Aorta (tissue), 5 donors: ENCODE measurements at regions not wholly inside any gene's neighbourhood (a gene's known extent, or its start where the extent isn't known, plus 50 kb on each side); places are given as distances from the start of the nearest gene placed in this dataset.

Experiments used
- ATAC-seq: fragments of 200-7000 bp; cut with Tn5 transposase; one replicate; pipeline ENCODE4 v1.9.1; 2022; ENCODE audit warnings: moderate library complexity; ENCODE audit not compliant: low FRiP score
- DNase-seq, 2 donors: peaks; one replicate each; pipeline ENCODE4 v3.0.0-alpha.2; 2020
- H3K27ac ChIP-seq, 2 donors: one replicate each; pipeline ENCODE4 v1.5.1; 2013; ENCODE audit warnings: low read length in 2 of 2, mild to moderate bottlenecking in 2 of 2, moderate library complexity in 2 of 2, control low read depth in 1 of 2, inconsistent platforms in 1 of 2, low read depth in 1 of 2
- H3K27me3 ChIP-seq, 2 donors: one replicate each; pipeline ENCODE4 v1.6.1; 2013; ENCODE audit warnings: control low read depth in 1 of 2, low read length in 1 of 2, mild to moderate bottlenecking in 1 of 2, moderate library complexity in 1 of 2; ENCODE audit not compliant: insufficient read depth in 2 of 2, control insufficient read depth in 1 of 2
- H3K36me3 ChIP-seq, 2 donors: one replicate each; pipeline ENCODE4 v1.6.1; 2013; ENCODE audit warnings: control low read depth in 1 of 2, low read length in 1 of 2, mild to moderate bottlenecking in 1 of 2; ENCODE audit not compliant: insufficient read depth in 2 of 2, control insufficient read depth in 1 of 2
- H3K4me1 ChIP-seq, 2 donors: one replicate each; pipeline ENCODE4 v1.6.1; 2013; ENCODE audit warnings: low read length in 2 of 2, control low read depth in 1 of 2, mild to moderate bottlenecking in 1 of 2, moderate library complexity in 1 of 2; ENCODE audit not compliant: insufficient read depth in 2 of 2, control insufficient read depth in 1 of 2
- H3K4me3 ChIP-seq, 2 donors: one replicate each; pipeline ENCODE4 v1.5.1; 2013; ENCODE audit warnings: low read length in 2 of 2, control low read depth in 1 of 2, mild to moderate bottlenecking in 1 of 2
- H3K9me3 ChIP-seq: one replicate; pipeline ENCODE4 v1.6.1; 2013; ENCODE audit warnings: mild to moderate bottlenecking, low read length; ENCODE audit not compliant: control insufficient read depth
- WGBS, 2 donors: extraction: QIAGEN DNeasy Blood & Tissue Kit; methylation state at CpG; one replicate each; pipeline ENCODE4 v1.1.7; 2013; 5-methylcytosine and 5-hydroxymethylcytosine counted together
- intact Hi-C, 2 donors: fragments of 100-400 bp; cut with DNase I; formaldehyde crosslinking; loops; one replicate each; pipeline versions ENCODE4 v1.14.2 to v1.15.0; 2022
- donor health status: healthy with polysubstance abuse.
- donor health status: Bipolar disorder and iron deficiency.
- donor health status: DM: no; HTN: no; CAD: no.
- donor health status: DM: no; HTN: no; CAD: no.
- donor health status: DM: yes; HTN: yes; CAD: no.

GRCh38 chr10:93171837-93172236 is 98.1 kb downstream of the CYP26A1 start:
- Histone ChIP-seq H3K27ac (no peak overlapping the region), H3K36me3 (no peaks in the 10 kb centered on the region), H3K4me3 (no peak overlapping the region), H3K9me3 (no peaks in the 10 kb centered on the region), H3K27me3 (no peaks in the 10 kb centered on the region), H3K4me1 (no peaks in the 10 kb centered on the region)
- DNase-seq (no peak), ATAC-seq (no peak)
- intact Hi-C loops = no loop called here

GRCh38 chr10:93173967-93174845 is 100.5 kb downstream of the CYP26A1 start:
- H3K36me3 ChIP-seq = no peaks in the 10 kb centered on the region
- no peaks in the 10 kb centered on the region for H3K27me3 ChIP-seq
- no peaks in the 10 kb centered on the region for H3K4me1 ChIP-seq
- H3K27ac ChIP-seq = no peak overlapping the region
- intact Hi-C loops = no loop called here
- WGBS, 2 donors = 73 to 80% methylated on average over 10 of the region's 10 CpGs
- DNase-seq (no peak), ATAC-seq (no peak)
- no peak overlapping the region for H3K4me3 ChIP-seq
- H3K9me3 ChIP-seq = no peaks in the 10 kb centered on the region

DNA sequence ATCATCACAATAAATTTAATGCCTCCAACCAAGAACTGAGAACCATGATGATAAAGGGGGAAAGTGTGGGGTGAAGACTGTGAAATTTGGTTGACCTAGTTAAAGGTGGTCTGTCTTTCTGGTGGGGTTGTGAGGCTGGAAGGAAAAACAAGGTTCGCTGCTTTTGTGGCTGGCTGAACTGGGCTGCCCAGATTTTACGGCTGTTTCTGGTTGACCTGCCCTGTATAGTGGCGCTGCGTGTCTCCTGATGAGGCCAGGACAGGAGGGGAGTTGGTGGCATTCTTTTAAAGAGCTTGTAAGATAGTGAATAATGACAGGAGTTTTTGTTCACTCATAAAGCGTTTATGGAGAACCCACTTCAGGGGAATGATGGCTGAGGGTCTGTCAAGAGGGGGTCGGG is 101.8 kb downstream of the CYP26A1 start:
- DNase-seq (no peak), ATAC-seq (no peak)
- H3K4me3 ChIP-seq = no peak overlapping the region
- H3K27ac ChIP-seq = no peak overlapping the region
- WGBS, 2 donors = 88 to 89% methylated on average over 6 of the region's 6 CpGs
- H3K36me3 ChIP-seq = no peaks in the 10 kb centered on the region
- no peaks in the 10 kb centered on the region for H3K9me3 ChIP-seq
- no peaks in the 10 kb centered on the region for H3K4me1 ChIP-seq
- H3K27me3 ChIP-seq = no peaks in the 10 kb centered on the region
- intact Hi-C loops = no loop called here

GRCh38 chr10:93177511-93177910 is 103.8 kb downstream of the CYP26A1 start:
- no peak overlapping the region for H3K27ac ChIP-seq
- intact Hi-C loops = no loop called here
- H3K9me3 ChIP-seq = no peaks in the 10 kb centered on the region
- H3K4me3 ChIP-seq = no peak overlapping the region
- no peaks in the 10 kb centered on the region for H3K4me1 ChIP-seq
- H3K36me3 ChIP-seq = no peaks in the 10 kb centered on the region
- DNase-seq (no peak), ATAC-seq (no peak)
- H3K27me3 ChIP-seq = no peaks in the 10 kb centered on the region

- no peak overlapping the region for H3K27ac ChIP-seq
Observed at GRCh38 chr10:93178226-93178625, 104.5 kb downstream of the CYP26A1 start.

GRCh38 chr10:93180482-93180931 is 106.8 kb downstream of the CYP26A1 start:
- peak; percentile 71 for ATAC-seq
- H3K27ac ChIP-seq = peak overlapping the region in 1 of 2 donors; percentile 17
- H3K4me1 ChIP-seq = no peaks in the 10 kb centered on the region
- 11 to 12% methylated on average over 14 of the region's 14 CpGs for WGBS, 2 donors
- H3K9me3 ChIP-seq = no peaks in the 10 kb centered on the region
- intact Hi-C loops = no loop called here
- H3K36me3 ChIP-seq = no peaks in the 10 kb centered on the region
- peak; percentile 83 to 84 for DNase-seq
- no peaks in the 10 kb centered on the region for H3K27me3 ChIP-seq
- no peak overlapping the region for H3K4me3 ChIP-seq

More at GRCh38 chr10:93178226-93178625, 104.5 kb downstream of the CYP26A1 start:
- DNase-seq (no peak), ATAC-seq (no peak)
- intact Hi-C loops = no loop called here
- no peaks in the 10 kb centered on the region for H3K27me3 ChIP-seq
- no peaks in the 10 kb centered on the region for H3K4me1 ChIP-seq
- H3K9me3 ChIP-seq = no peaks in the 10 kb centered on the region
- H3K4me3 ChIP-seq = no peak overlapping the region
- H3K36me3 ChIP-seq = no peaks in the 10 kb centered on the region

DNA sequence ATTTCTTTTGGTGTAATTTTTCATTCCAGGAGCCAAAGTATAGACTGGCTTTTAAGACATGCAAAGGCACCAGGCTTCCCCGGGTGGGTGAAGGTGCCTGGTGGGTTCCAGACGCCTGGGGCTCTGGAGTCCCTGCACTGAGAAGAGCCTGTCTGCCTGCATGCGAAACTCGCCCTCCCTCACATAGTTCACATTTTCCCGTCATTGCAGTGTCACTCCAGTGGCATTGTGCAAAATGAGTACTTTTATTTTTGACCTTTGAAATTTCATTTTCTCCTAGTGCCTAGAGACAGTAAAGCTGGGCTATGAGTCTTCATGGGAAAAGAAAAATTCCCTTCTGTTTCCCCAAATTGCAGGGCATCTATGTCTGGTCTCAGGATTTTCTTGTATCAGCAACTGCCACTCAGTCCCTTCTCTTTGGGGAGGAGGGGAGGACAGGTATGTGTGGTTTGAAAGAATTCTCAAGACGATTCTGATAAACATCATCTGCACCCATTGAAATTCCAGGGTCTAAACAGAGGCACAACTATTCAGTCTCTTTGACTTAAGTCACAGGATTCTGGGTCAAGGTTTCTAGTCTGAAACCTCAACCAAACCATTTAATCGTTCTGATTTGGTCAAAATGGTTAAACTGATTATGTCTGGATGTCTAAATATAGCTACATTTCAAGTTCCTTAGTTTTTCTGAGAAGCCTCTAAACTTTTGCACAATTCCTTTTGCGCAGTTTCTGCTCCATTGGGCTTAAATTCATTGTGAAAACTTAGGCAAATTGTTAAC is 107.8 kb downstream of the CYP26A1 start:
- no peak for ATAC-seq
- H3K27ac ChIP-seq = no peak overlapping the region

DNA sequence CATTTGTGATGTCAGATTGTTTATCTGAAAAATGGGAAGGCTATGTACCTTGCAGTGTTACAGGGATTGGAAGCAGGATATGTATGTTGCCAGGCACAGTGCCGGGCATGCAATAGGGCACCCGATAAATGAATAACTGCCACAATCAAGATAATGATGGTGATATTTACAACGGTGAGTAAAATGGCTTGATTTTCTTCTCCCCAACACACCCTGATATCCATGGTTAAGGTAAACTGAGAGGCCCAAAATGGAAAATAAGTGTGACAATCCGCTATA is 108.3 kb downstream of the CYP26A1 start:
- Histone ChIP-seq H3K4me1 (no peaks in the 10 kb centered on the region), H3K36me3 (no peaks in the 10 kb centered on the region), H3K27ac (no peak overlapping the region), H3K4me3 (no peak overlapping the region), H3K27me3 (no peaks in the 10 kb centered on the region), H3K9me3 (no peaks in the 10 kb centered on the region)
- 74 to 88% methylated on average over 4 of the region's 4 CpGs for WGBS, 2 donors
- DNase-seq = no peak
- intact Hi-C loops = no loop called here
- no peak for ATAC-seq

More for the DNA sequence above, 107.8 kb downstream of the CYP26A1 start:
- no peaks in the 10 kb centered on the region for H3K27me3 ChIP-seq
- no peak for DNase-seq
- H3K36me3 ChIP-seq = no peaks in the 10 kb centered on the region
- WGBS, 2 donors = 86 to 90% methylated on average over 8 of the region's 8 CpGs
- intact Hi-C loops = no loop called here
- H3K9me3 ChIP-seq = no peaks in the 10 kb centered on the region
- H3K4me1 ChIP-seq = no peaks in the 10 kb centered on the region
- no peak overlapping the region for H3K4me3 ChIP-seq

DNA sequence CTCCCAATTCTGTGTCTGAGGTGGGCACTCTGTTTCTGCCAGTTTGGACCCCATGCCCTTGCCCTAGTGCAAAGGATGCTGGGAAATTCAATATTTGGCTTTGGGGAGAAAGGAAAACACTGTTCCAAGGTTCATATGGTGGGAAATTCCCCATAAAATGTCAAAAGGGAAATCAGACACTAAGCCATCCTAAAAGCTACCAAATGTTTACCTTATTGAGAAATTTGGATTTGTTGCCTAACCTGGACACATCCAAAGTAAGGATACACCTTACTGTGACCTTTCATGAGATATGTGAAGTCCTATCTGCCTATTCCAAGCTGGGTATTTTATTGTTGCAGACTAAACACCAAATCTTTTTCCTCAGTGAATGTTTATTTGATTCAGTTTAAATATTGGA is 109.1 kb downstream of the CYP26A1 start:
- H3K4me1 ChIP-seq = no peaks in the 10 kb centered on the region
- H3K27ac ChIP-seq = no peak overlapping the region
- DNase-seq (no peak), ATAC-seq (no peak)
- H3K4me3 ChIP-seq = no peak overlapping the region
- no peaks in the 10 kb centered on the region for H3K36me3 ChIP-seq
- no peaks in the 10 kb centered on the region for H3K9me3 ChIP-seq
- intact Hi-C loops = no loop called here
- H3K27me3 ChIP-seq = no peaks in the 10 kb centered on the region
